EL (cell line): ENCODE measurements at regions not wholly inside any gene's neighbourhood (a gene's known extent, or its start where the extent isn't known, plus 50 kb on each side); places are given as distances from the start of the nearest gene placed in this dataset.
A peak's percentile ranks its signal among the peaks of the same experiment; 100 is the strongest.
"Not testable (repeated sequence)": the region's sequence is repeated elsewhere in the genome, so short reads cannot be mapped to it uniquely, and the experiment has no call there.

Source experiments
- DNase-seq: peaks from one replicate; pipeline ENCODE4 v3.0.0-alpha.2; 2016

- DNase-seq: no peak
Observed at GRCh38 chr18:51248685-51249084, 51.2 kb upstream of the MEX3C start.

- no peak for DNase-seq
Observed at GRCh38 chr18:51250006-51250405, 52.5 kb upstream of the MEX3C start.

- DNase-seq: no peak
Observed at GRCh38 chr18:51250458-51251024, 53.1 kb upstream of the MEX3C start.

- DNase-seq: no peak
Observed at GRCh38 chr18:51251625-51252024, 54.1 kb upstream of the MEX3C start.

- DNase-seq: no peak
Observed at GRCh38 chr18:51253476-51253875, 56.0 kb upstream of the MEX3C start.

GRCh38 chr18:51255693-51256092 is 58.2 kb upstream of the MEX3C start:
- no peak for DNase-seq

GRCh38 chr18:51257150-51257549 is 59.7 kb upstream of the MEX3C start:
- no peak for DNase-seq

- DNase-seq: no peak
Observed at GRCh38 chr18:51260118-51260517, 62.6 kb upstream of the MEX3C start.

- not testable (repeated sequence) for DNase-seq
Observed at GRCh38 chr18:51266077-51266476, 68.6 kb upstream of the MEX3C start.

GRCh38 chr18:51266773-51267172 is 69.3 kb upstream of the MEX3C start:
- DNase-seq: no peak

- no peak for DNase-seq
Observed at GRCh38 chr18:51273437-51273836, 76.0 kb upstream of the MEX3C start.

GRCh38 chr18:51275712-51276476 is 78.4 kb upstream of the MEX3C start:
- DNase-seq: peak; percentile 5

- peak; percentile 19 for DNase-seq
Observed at GRCh38 chr18:51278045-51278649, 80.7 kb upstream of the MEX3C start.

GRCh38 chr18:51279367-51279984 is 82.0 kb upstream of the MEX3C start:
- no peak for DNase-seq

- no peak for DNase-seq
Observed at GRCh38 chr18:51287818-51288508, 90.5 kb upstream of the MEX3C start.

GRCh38 chr18:51288582-51288981 is 91.1 kb upstream of the MEX3C start:
- DNase-seq: no peak

- no peak for DNase-seq
Observed at GRCh38 chr18:51290860-51291259, 93.4 kb upstream of the MEX3C start.

GRCh38 chr18:51300912-51301311 is 103.4 kb upstream of the MEX3C start:
- no peak for DNase-seq

- DNase-seq: no peak
Observed at GRCh38 chr18:51301376-51301775, 103.9 kb upstream of the MEX3C start.

- DNase-seq: no peak
Observed at GRCh38 chr18:51316677-51317076, 119.2 kb upstream of the MEX3C start.

- no peak for DNase-seq
Observed at GRCh38 chr18:51321696-51322095, 124.2 kb upstream of the MEX3C start.

GRCh38 chr18:51323961-51324360 is 126.5 kb upstream of the MEX3C start:
- DNase-seq: no peak

- no peak for DNase-seq
Observed at GRCh38 chr18:51330148-51330547, 132.7 kb upstream of the MEX3C start.
